ENCODE measurements at regions not wholly inside any gene's neighbourhood (a gene's known extent, or its start where the extent isn't known, plus 50 kb on each side); places are given as distances from the start of the nearest gene placed in this dataset.

GRCh38 chr2:12004713-12005112 lies 258.3 kb downstream of the LPIN1 start:
- no peaks in the 10 kb centered on the region for H3K36me3 ChIP-seq
- intact Hi-C loops (cut with DNase I) = no loop called here
- H3K27me3 ChIP-seq (replicated peaks; ENCODE audit: insufficient read depth) = no peaks in the 10 kb centered on the region
- no peak overlapping the region for H3K27ac ChIP-seq
- H3K4me3 ChIP-seq = no peak overlapping the region
- H3K4me1 ChIP-seq (replicated peaks) = no peaks in the 10 kb centered on the region
- no peak for DNase-seq (ENCODE audit: low spot score)
- 99% methylated on average over 6 of the region's 6 CpGs for WGBS
- TF ChIP-seq POLR2A (IDR thresholded peaks at IDR 0.05) = no peak
- TF ChIP-seq CTCF (IDR thresholded peaks at IDR 0.05) = no peak
- TF ChIP-seq POLR2AphosphoS5 (IDR thresholded peaks at IDR 0.05) = no peak
- H3K9me3 ChIP-seq = no peaks in the 10 kb centered on the region

DNA sequence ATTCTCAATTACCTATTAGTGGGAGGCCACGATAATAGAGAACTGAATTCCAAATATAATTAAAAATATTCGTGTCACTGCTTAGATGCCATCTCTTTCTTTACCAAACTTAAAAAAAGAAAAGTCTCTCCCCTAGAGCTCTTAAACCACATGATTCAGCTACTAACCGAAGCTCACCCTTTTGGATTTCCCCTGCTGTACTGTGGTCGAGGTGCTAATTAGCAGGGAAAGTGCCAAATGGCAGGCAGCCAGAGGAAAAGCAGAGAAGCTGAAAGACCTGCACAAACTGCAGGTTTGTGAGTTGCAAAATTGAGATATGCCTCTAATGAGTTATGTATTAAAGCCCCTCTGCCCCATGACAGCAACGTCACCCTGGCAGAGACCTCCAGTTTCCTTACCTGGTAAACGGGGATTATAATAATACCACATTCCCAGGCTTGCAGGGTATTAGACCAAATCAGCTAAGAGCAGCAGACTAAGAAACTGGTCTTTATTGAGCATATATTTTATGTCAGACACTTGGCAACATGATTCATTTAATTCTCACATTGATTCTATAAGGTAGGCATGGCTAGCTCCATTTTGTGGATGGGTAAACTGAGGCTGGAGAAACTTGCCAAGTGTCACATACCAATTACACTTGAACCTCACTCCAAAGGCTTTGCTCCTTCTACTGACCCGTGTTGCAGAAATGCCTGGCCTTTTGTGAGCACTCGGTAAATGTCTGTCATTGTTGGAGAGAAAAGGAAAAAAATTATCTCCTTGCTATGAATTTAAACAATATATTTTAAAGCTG lies 259.7 kb downstream of the LPIN1 start:
- TF ChIP-seq POLR2A (IDR thresholded peaks at IDR 0.05) (no peak), POLR2AphosphoS5 (IDR thresholded peaks at IDR 0.05) (no peak), CTCF (IDR thresholded peaks at IDR 0.05) (no peak)
- H3K27me3 ChIP-seq (replicated peaks; ENCODE audit: insufficient read depth) = no peaks in the 10 kb centered on the region
- no peaks in the 10 kb centered on the region for H3K36me3 ChIP-seq
- 53% methylated on average over 8 of the region's 8 CpGs for WGBS
- DNase-seq (ENCODE audit: low spot score) = no peak
- H3K27ac ChIP-seq = no peak overlapping the region
- H3K4me3 ChIP-seq = no peak overlapping the region
- intact Hi-C loops (cut with DNase I) = no loop called here
- H3K9me3 ChIP-seq = no peaks in the 10 kb centered on the region
- no peaks in the 10 kb centered on the region for H3K4me1 ChIP-seq (replicated peaks)

DNA sequence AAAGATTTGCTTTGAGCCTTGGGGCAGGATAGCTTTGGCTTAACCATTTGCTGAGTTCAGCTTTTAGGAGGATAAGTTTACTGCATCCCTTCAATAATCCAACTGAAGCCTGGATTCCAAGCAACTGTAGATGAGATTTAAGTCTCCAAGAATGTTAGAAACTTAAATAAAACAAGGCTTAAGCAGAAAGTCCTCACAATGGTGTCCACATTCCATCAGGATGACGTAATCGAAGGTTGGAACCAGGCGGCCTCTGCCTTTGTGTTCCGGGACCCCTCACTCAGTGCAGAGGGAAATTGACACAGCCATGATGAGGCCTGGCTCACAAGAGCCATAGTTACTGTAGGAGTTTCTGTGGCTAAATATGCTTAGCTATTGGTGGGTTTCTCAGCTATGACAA lies 260.4 kb downstream of the LPIN1 start:
- no peaks in the 10 kb centered on the region for H3K27me3 ChIP-seq (replicated peaks; ENCODE audit: insufficient read depth)
- WGBS = 51% methylated on average over 4 of the region's 4 CpGs
- no peak overlapping the region for H3K27ac ChIP-seq
- H3K4me1 ChIP-seq (replicated peaks) = no peaks in the 10 kb centered on the region
- no peak overlapping the region for H3K4me3 ChIP-seq
- no peaks in the 10 kb centered on the region for H3K36me3 ChIP-seq
- no peaks in the 10 kb centered on the region for H3K9me3 ChIP-seq
- intact Hi-C loops (cut with DNase I) = no loop called here
- no peak for DNase-seq (ENCODE audit: low spot score)
- no peak for TF ChIP-seq POLR2AphosphoS5 (IDR thresholded peaks at IDR 0.05)
- TF ChIP-seq CTCF (IDR thresholded peaks at IDR 0.05) = no peak
- TF ChIP-seq POLR2A (IDR thresholded peaks at IDR 0.05) = no peak

DNA sequence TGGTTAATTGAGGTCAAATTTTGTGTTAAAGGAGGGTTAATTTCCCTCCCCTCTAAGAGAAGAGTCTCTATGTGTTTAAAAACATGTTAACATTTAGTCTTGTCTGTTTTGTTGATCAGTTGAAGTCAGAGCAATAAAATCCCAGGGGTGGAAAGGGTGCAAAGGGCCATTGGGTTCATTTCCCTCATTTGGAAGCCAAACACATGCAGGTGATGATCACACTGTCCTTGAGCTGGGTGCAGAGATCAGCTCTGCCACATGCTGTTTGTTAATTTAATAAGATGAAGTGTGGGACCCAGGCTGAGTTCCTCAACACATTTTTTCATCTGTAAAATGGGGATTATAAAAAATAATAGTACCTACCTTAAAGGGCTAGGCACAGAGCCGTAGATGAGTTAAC lies 260.9 kb downstream of the LPIN1 start:
- intact Hi-C loops (cut with DNase I) = no loop called here
- no peaks in the 10 kb centered on the region for H3K36me3 ChIP-seq
- no peak for DNase-seq (ENCODE audit: low spot score)
- H3K4me3 ChIP-seq = no peak overlapping the region
- no peak for TF ChIP-seq POLR2A (IDR thresholded peaks at IDR 0.05)
- no peak for TF ChIP-seq POLR2AphosphoS5 (IDR thresholded peaks at IDR 0.05)
- TF ChIP-seq CTCF (IDR thresholded peaks at IDR 0.05) = no peak
- no peaks in the 10 kb centered on the region for H3K4me1 ChIP-seq (replicated peaks)
- H3K27ac ChIP-seq = no peak overlapping the region
- no peaks in the 10 kb centered on the region for H3K9me3 ChIP-seq
- 96% methylated on average over 1 of the region's 1 CpG for WGBS
- no peaks in the 10 kb centered on the region for H3K27me3 ChIP-seq (replicated peaks; ENCODE audit: insufficient read depth)

DNA sequence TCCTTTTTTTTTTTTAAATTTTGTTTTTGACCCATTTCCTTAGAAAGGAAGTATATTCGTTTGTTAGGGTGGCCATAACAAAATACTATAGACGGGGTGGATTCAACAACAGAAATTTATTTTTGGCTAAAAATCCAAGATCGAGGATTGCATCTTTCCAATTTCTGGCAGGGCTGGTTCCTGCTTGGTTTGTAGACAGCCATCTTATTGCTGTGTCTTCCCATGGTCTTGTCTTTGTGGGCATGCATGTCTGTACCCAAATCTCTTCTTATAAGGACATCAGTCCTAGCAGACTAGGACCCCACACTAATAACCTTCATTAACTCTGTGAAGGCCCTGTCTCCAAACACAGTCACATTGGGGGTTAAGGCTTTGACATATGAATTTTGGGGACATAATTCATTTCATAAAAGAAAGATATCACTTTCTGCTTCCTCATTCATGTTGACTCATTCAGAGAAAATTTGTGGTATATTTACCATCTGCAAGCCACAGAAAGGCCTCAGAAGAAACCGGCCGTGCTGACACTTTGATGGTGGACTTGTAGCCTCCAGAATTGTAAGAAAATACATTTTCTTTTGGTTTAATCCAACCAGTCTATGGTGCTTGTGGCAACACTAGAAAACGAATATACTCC lies 262.1 kb downstream of the LPIN1 start:
- no peak overlapping the region for H3K27ac ChIP-seq
- no peaks in the 10 kb centered on the region for H3K27me3 ChIP-seq (replicated peaks; ENCODE audit: insufficient read depth)
- H3K4me1 ChIP-seq (replicated peaks) = no peaks in the 10 kb centered on the region
- no peaks in the 10 kb centered on the region for H3K9me3 ChIP-seq
- intact Hi-C loops (cut with DNase I) = no loop called here
- TF ChIP-seq CTCF (IDR thresholded peaks at IDR 0.05) = no peak
- no peak for TF ChIP-seq POLR2A (IDR thresholded peaks at IDR 0.05)
- TF ChIP-seq POLR2AphosphoS5 (IDR thresholded peaks at IDR 0.05) = no peak
- WGBS = 84% methylated on average over 6 of the region's 6 CpGs
- H3K36me3 ChIP-seq = no peaks in the 10 kb centered on the region
- H3K4me3 ChIP-seq = no peak overlapping the region
- DNase-seq (ENCODE audit: low spot score) = no peak
